ENCODE measurements at regions not wholly inside any gene's neighbourhood (a gene's known extent, or its start where the extent isn't known, plus 50 kb on each side); places are given as distances from the start of the nearest gene placed in this dataset.

DNA sequence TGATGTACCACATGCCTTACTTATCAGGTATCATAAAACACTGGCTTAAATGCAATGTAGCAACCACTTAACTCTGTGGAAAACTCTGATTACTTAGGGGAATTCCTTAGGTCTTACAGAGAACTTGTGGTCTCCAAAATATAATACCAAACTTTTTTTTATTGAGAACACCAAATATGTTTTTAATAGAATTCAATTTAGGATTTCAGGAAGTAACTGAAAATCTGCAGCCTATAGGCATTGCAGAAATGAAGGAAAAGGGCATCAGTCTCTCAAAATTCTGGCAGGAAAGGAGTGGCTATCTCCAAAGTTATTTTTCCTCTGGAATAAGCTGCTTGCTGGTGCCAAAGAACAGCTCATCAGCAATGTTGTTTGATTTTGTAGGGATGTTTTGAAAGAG lies 105.3 kb upstream of the UGP2 start:
- no peak overlapping the region for H3K4me2 ChIP-seq (ENCODE audit: low read length)
- H3K79me2 ChIP-seq (replicated peaks; ENCODE audit: insufficient read depth, low read length), result no peaks in the 10 kb centered on the region
- no peak for TF ChIP-seq POLR2AphosphoS5 (IDR thresholded peaks at IDR 0.05)
- TF ChIP-seq RAD21 (conservative IDR thresholded peaks at IDR 0.05), result no peak
- TF ChIP-seq TAF1 (IDR thresholded peaks at IDR 0.05; ENCODE audit: low read depth), result no peak
- TF ChIP-seq EP300 (conservative IDR thresholded peaks at IDR 0.05; ENCODE audit: poor library complexity, severe bottlenecking), result no peak
- TF ChIP-seq, protein P1, sequence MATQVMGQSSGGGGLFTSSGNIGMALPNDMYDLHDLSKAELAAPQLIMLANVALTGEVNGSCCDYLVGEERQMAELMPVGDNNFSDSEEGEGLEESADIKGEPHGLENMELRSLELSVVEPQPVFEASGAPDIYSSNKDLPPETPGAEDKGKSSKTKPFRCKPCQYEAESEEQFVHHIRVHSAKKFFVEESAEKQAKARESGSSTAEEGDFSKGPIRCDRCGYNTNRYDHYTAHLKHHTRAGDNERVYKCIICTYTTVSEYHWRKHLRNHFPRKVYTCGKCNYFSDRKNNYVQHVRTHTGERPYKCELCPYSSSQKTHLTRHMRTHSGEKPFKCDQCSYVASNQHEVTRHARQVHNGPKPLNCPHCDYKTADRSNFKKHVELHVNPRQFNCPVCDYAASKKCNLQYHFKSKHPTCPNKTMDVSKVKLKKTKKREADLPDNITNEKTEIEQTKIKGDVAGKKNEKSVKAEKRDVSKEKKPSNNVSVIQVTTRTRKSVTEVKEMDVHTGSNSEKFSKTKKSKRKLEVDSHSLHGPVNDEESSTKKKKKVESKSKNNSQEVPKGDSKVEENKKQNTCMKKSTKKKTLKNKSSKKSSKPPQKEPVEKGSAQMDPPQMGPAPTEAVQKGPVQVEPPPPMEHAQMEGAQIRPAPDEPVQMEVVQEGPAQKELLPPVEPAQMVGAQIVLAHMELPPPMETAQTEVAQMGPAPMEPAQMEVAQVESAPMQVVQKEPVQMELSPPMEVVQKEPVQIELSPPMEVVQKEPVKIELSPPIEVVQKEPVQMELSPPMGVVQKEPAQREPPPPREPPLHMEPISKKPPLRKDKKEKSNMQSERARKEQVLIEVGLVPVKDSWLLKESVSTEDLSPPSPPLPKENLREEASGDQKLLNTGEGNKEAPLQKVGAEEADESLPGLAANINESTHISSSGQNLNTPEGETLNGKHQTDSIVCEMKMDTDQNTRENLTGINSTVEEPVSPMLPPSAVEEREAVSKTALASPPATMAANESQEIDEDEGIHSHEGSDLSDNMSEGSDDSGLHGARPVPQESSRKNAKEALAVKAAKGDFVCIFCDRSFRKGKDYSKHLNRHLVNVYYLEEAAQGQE (IDR thresholded peaks at IDR 0.05; ENCODE audit: borderline replicate concordance), result no peak
- TF ChIP-seq MXI1 (conservative IDR thresholded peaks at IDR 0.05; ENCODE audit: poor library complexity, severe bottlenecking), result no peak
- no peak for TF ChIP-seq CTCF (IDR thresholded peaks at IDR 0.05; ENCODE audit: poor library complexity, severe bottlenecking)
- no peak for TF ChIP-seq EZH2 (IDR thresholded peaks at IDR 0.05; ENCODE audit: borderline replicate concordance, insufficient read depth, low read length, poor library complexity, severe bottlenecking)
- TF ChIP-seq SMC3 (conservative IDR thresholded peaks at IDR 0.05; ENCODE audit: poor library complexity), result no peak

DNA sequence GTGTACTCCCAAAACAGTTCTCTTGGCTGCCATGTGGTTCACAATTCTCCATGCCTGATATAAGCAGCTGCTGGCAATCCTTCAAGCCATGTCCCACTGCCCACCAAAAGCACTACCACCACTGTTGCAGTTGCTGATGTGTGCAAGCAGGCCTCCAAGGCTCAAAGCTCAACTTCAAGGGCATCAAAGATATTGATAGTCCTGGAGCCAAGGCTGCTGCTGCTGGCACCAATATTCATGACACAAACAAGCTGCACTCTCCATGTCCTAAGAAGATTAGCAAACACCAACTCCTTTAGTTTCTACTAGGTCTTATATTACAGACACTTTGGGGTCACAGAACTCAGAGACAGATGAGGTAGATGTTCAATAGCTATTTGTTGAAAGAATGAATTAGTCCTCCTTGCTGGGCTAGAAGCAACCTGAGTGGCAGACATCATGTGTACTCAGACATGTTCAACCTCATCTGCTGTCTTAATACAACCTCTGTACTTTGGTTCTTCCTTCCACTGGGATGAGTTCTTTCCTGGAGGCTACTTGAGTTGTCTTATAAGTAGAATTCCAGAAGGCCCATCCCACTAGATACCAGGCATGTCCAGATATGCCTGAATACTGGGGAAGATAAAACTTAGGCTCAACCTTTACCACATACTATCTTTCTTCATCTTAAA lies 104.5 kb upstream of the UGP2 start:
- TF ChIP-seq SMC3 (conservative IDR thresholded peaks at IDR 0.05; ENCODE audit: poor library complexity) (no peak), MXI1 (conservative IDR thresholded peaks at IDR 0.05; ENCODE audit: poor library complexity, severe bottlenecking) (no peak), TAF1 (IDR thresholded peaks at IDR 0.05; ENCODE audit: low read depth) (no peak), EP300 (conservative IDR thresholded peaks at IDR 0.05; ENCODE audit: poor library complexity, severe bottlenecking) (no peak), RAD21 (conservative IDR thresholded peaks at IDR 0.05) (no peak), CTCF (IDR thresholded peaks at IDR 0.05; ENCODE audit: poor library complexity, severe bottlenecking) (no peak), EZH2 (IDR thresholded peaks at IDR 0.05; ENCODE audit: borderline replicate concordance, insufficient read depth, low read length, poor library complexity, severe bottlenecking) (no peak), POLR2AphosphoS5 (IDR thresholded peaks at IDR 0.05) (no peak)
- no peak overlapping the region for H3K4me3 ChIP-seq (ENCODE audit: low read length)
- H3K9me2 ChIP-seq (ENCODE audit: insufficient read depth, low read length), result no peaks in the 10 kb centered on the region
- H3K27me3 ChIP-seq (ENCODE audit: insufficient read depth, low read depth, low read length), result no peaks in the 10 kb centered on the region
- H3K36me3 ChIP-seq (ENCODE audit: insufficient read depth, low read length), result no peaks in the 10 kb centered on the region
- no peaks in the 10 kb centered on the region for H4K20me1 ChIP-seq (ENCODE audit: insufficient read depth)
- no peaks in the 10 kb centered on the region for H3F3A ChIP-seq (ENCODE audit: insufficient read depth, low read length, poor library complexity, severe bottlenecking)
- H3K9me3 ChIP-seq (ENCODE audit: low read length), result no peaks in the 10 kb centered on the region
- H2AFZ ChIP-seq (ENCODE audit: low read depth, low read length), result no peak overlapping the region
- H3K9ac ChIP-seq (ENCODE audit: low read length), result no peak overlapping the region
- H3K4me2 ChIP-seq (ENCODE audit: low read length), result no peak overlapping the region
- H3K79me2 ChIP-seq (replicated peaks; ENCODE audit: insufficient read depth, low read length), result no peaks in the 10 kb centered on the region
- H3K27ac ChIP-seq (ENCODE audit: low read length), result no peak overlapping the region

More for the DNA sequence above, 105.3 kb upstream of the UGP2 start:
- Histone ChIP-seq H4K20me1 (ENCODE audit: insufficient read depth) (no peaks in the 10 kb centered on the region), H3K36me3 (ENCODE audit: insufficient read depth, low read length) (no peaks in the 10 kb centered on the region), H3F3A (ENCODE audit: insufficient read depth, low read length, poor library complexity, severe bottlenecking) (no peaks in the 10 kb centered on the region), H3K4me3 (ENCODE audit: low read length) (no peak overlapping the region), H2AFZ (ENCODE audit: low read depth, low read length) (no peak overlapping the region), H3K27ac (ENCODE audit: low read length) (no peak overlapping the region), H3K9me3 (ENCODE audit: low read length) (no peaks in the 10 kb centered on the region), H3K27me3 (ENCODE audit: insufficient read depth, low read depth, low read length) (no peaks in the 10 kb centered on the region), H3K9me2 (ENCODE audit: insufficient read depth, low read length) (no peaks in the 10 kb centered on the region), H3K9ac (ENCODE audit: low read length) (no peak overlapping the region)

Data from neural cell (in vitro differentiated cells).